GM06990 (cell line): ENCODE measurements at regions not wholly inside any gene's neighbourhood (a gene's known extent, or its start where the extent isn't known, plus 50 kb on each side); places are given as distances from the start of the nearest gene placed in this dataset.

ENCODE experiments used
- DNase-seq: peaks from one replicate; pipeline ENCODE4 v3.0.0-alpha.2; 2011; ENCODE audit not compliant: insufficient read length; ENCODE audit errors: extremely low read depth
- H3K27me3 ChIP-seq: replicated peaks from 2 replicates; pipeline ENCODE4 v1.6.0; 2011; ENCODE audit warnings: low read length; ENCODE audit not compliant: control insufficient read depth, insufficient read depth
- H3K36me3 ChIP-seq: 2 replicates; pipeline ENCODE4 v1.5.1; 2011; ENCODE audit warnings: low read length; ENCODE audit not compliant: control insufficient read depth, insufficient read depth
- H3K4me3 ChIP-seq: replicated peaks from 2 replicates; pipeline ENCODE4 v1.5.1; 2011; ENCODE audit warnings: low read depth, mild to moderate bottlenecking, control low read depth, low read length
- CTCF ChIP-seq: IDR thresholded peaks from 2 replicates; pipeline ENCODE4 v1.5.1; 2011; ENCODE audit warnings: low read length, control low read depth, mild to moderate bottlenecking, inconsistent platforms; ENCODE audit not compliant: insufficient read depth, poor library complexity, severe bottlenecking

GRCh38 chr2:204340511-204340910 is 204.8 kb upstream of the PARD3B start:
- Histone ChIP-seq H3K27me3 (no peaks in the 10 kb centered on the region; the same call in 1 of the 2 replicates), H3K36me3 (no peaks in the 10 kb centered on the region), H3K4me3 (no peak overlapping the region)
- no peak for TF ChIP-seq CTCF
- DNase-seq, result no peak

- no peak for DNase-seq
- TF ChIP-seq CTCF, result no peak
- H3K4me3 ChIP-seq, result no peak overlapping the region
- no peaks in the 10 kb centered on the region for H3K36me3 ChIP-seq
- H3K27me3 ChIP-seq, result no peaks in the 10 kb centered on the region; the same call in 1 of the 2 replicates
Measured at GRCh38 chr2:204341887-204342276, 203.4 kb upstream of the PARD3B start.

- no peak for DNase-seq
- Histone ChIP-seq H3K27me3 (no peaks in the 10 kb centered on the region), H3K36me3 (no peaks in the 10 kb centered on the region), H3K4me3 (no peak overlapping the region)
- TF ChIP-seq CTCF, result no peak
Measured at GRCh38 chr2:204343685-204344084, 201.6 kb upstream of the PARD3B start.

- Histone ChIP-seq H3K36me3 (no peaks in the 10 kb centered on the region), H3K4me3 (no peak overlapping the region), H3K27me3 (no peaks in the 10 kb centered on the region)
- DNase-seq, result no peak
- TF ChIP-seq CTCF, result no peak
Measured at GRCh38 chr2:204344119-204344518, 201.2 kb upstream of the PARD3B start.

- Histone ChIP-seq H3K4me3 (no peak overlapping the region), H3K36me3 (no peaks in the 10 kb centered on the region), H3K27me3 (no peaks in the 10 kb centered on the region)
- no peak for DNase-seq
- no peak for TF ChIP-seq CTCF
Measured at GRCh38 chr2:204346906-204347305, 198.4 kb upstream of the PARD3B start.

- no peak for TF ChIP-seq CTCF
- Histone ChIP-seq H3K4me3 (no peak overlapping the region), H3K27me3 (no peaks in the 10 kb centered on the region), H3K36me3 (no peaks in the 10 kb centered on the region)
- DNase-seq, result no peak
Measured at GRCh38 chr2:204353823-204354222, 191.5 kb upstream of the PARD3B start.
